ENCODE measurements at regions not wholly inside any gene's neighbourhood (a gene's known extent, or its start where the extent isn't known, plus 50 kb on each side); places are given as distances from the start of the nearest gene placed in this dataset.
"Not testable (repeated sequence)": the region's sequence is repeated elsewhere in the genome, so short reads cannot be mapped to it uniquely, and the experiment has no call there.

DNA sequence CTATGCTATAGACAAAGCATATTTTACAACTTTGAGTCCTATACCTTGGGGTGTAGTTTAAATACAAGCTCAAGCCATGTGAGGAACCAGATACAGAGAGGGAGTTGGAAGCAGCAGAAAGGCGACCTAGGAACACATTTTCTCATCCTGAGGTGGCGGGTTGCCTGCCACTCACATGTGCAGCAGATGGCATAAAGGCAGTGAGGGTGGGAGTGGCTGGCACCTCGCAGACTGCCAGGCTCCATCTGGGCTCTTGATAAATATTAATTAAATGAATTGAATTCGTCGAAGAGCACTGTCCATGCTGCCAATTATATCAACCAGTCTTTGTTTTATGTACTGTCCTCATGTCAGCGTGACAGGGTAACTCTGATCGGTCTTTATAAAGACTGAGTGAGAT is 79.0 kb upstream of the SEMA3C start:
- Histone ChIP-seq H3K36me3 (ENCODE audit: low read depth) (no peaks in the 10 kb centered on the region), H3K79me2 (ENCODE audit: insufficient read depth) (no peaks in the 10 kb centered on the region), H3K27me3 (replicated peaks; ENCODE audit: insufficient read depth) (no peaks in the 10 kb centered on the region), H3K9me3 (ENCODE audit: low read depth) (no peaks in the 10 kb centered on the region), H2AFZ (no peak overlapping the region), H3K4me1 (ENCODE audit: insufficient read depth) (no peaks in the 10 kb centered on the region; the same call in 1 of the 2 replicates), H3K4me3 (no peak overlapping the region), H3K9me2 (ENCODE audit: insufficient read depth) (no peaks in the 10 kb centered on the region), H3F3A (ENCODE audit: insufficient read depth) (no peaks in the 10 kb centered on the region), H3K27ac (no peak overlapping the region), H4K20me1 (ENCODE audit: insufficient read depth) (no peaks in the 10 kb centered on the region), H3K9ac (no peak overlapping the region), H3K4me2 (ENCODE audit: unreplicated experiment) (no peak overlapping the region)
- in situ Hi-C loops (cut with MboI) = no loop called here
- no peak for DNase-seq
- 48 to 59% methylated on average over 7 of the region's 7 CpGs for WGBS, 2 experiments (ENCODE audit: low coverage in 1 of 2, low lambda C conversion rate in 2 of 2, missing lambda C conversion rate in 2 of 2)
- TF ChIP-seq EZH2 (IDR thresholded peaks at IDR 0.05; ENCODE audit: insufficient read depth, poor library complexity, severe bottlenecking) = no peak
- no peak for TF ChIP-seq EZH2phosphoT487 (IDR thresholded peaks at IDR 0.05; ENCODE audit: insufficient read depth, low read depth)

DNA sequence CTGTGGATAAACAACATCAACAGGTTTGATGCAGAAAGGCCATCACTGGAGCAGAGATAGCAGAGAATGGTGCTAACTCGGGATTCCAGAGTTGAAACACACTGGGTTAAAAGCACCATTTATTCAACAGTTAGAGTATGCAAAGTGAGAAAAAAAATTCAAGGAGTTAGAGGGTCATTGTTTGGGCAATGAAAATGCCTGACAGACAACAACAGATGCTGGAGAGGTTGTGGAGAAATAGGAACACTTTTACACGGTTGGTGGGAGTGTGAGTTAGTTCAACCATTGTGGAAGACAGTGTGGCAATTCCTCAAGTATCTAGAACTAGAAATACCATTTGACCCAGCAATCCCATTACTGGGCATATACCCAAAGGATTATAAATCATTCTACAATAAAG is 77.4 kb upstream of the SEMA3C start:
- H3K27ac ChIP-seq; H3K9ac ChIP-seq; H3K27me3 ChIP-seq (replicated peaks; ENCODE audit: insufficient read depth); H3K36me3 ChIP-seq (ENCODE audit: low read depth); H3K79me2 ChIP-seq (ENCODE audit: insufficient read depth); H3F3A ChIP-seq (ENCODE audit: insufficient read depth); H2AFZ ChIP-seq; in situ Hi-C loops (cut with MboI); H3K9me3 ChIP-seq (ENCODE audit: low read depth); H3K4me3 ChIP-seq; H4K20me1 ChIP-seq (ENCODE audit: insufficient read depth); DNase-seq; H3K9me2 ChIP-seq (ENCODE audit: insufficient read depth); H3K4me2 ChIP-seq (ENCODE audit: unreplicated experiment); H3K4me1 ChIP-seq (ENCODE audit: insufficient read depth): not testable (repeated sequence)
- WGBS, 2 experiments (ENCODE audit: low coverage in 1 of 2, low lambda C conversion rate in 2 of 2, missing lambda C conversion rate in 2 of 2) = 54 to 55% methylated on average over 2 of the region's 2 CpGs

DNA sequence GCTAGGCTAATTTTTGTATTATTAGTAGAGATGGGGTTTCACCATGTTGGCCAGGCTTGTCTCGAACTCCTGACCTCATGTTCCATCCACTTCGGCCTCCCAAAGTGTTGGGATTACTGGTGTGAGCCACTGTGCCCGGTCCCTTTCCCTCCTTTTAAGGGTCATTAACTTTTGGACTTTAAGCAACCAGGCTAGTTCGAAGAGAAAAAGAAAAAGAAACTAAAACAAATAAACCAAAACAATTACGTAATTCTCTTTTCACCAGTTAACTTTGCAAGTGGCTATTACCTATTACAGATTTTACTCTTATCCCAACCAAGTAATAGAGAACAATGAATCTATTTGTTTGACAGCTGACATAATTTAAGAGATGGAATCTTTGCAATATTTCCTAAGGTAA is 72.8 kb upstream of the SEMA3C start:
- no peak for TF ChIP-seq EZH2 (IDR thresholded peaks at IDR 0.05; ENCODE audit: insufficient read depth, poor library complexity, severe bottlenecking)
- no peak for TF ChIP-seq EZH2phosphoT487 (IDR thresholded peaks at IDR 0.05; ENCODE audit: insufficient read depth, low read depth)
- H3K4me2 ChIP-seq (ENCODE audit: unreplicated experiment) = no peak overlapping the region
- DNase-seq = no peak
- no peak overlapping the region for H2AFZ ChIP-seq
- no peak overlapping the region for H3K9ac ChIP-seq
- no peaks in the 10 kb centered on the region for H4K20me1 ChIP-seq (ENCODE audit: insufficient read depth)
- no peak overlapping the region for H3K4me3 ChIP-seq
- H3K36me3 ChIP-seq (ENCODE audit: low read depth) = no peaks in the 10 kb centered on the region
- in situ Hi-C loops (cut with MboI) = no loop called here
- H3F3A ChIP-seq (ENCODE audit: insufficient read depth) = no peaks in the 10 kb centered on the region
- 84 to 86% methylated on average over 5 of the region's 5 CpGs for WGBS, 2 experiments (ENCODE audit: low coverage in 1 of 2, low lambda C conversion rate in 2 of 2, missing lambda C conversion rate in 2 of 2)
- no peak overlapping the region for H3K27ac ChIP-seq
- no peaks in the 10 kb centered on the region for H3K4me1 ChIP-seq (ENCODE audit: insufficient read depth)
- H3K9me3 ChIP-seq (ENCODE audit: low read depth) = no peaks in the 10 kb centered on the region
- no peaks in the 10 kb centered on the region for H3K9me2 ChIP-seq (ENCODE audit: insufficient read depth)
- H3K79me2 ChIP-seq (ENCODE audit: insufficient read depth) = no peaks in the 10 kb centered on the region
- H3K27me3 ChIP-seq (replicated peaks; ENCODE audit: insufficient read depth) = no peaks in the 10 kb centered on the region

DNA sequence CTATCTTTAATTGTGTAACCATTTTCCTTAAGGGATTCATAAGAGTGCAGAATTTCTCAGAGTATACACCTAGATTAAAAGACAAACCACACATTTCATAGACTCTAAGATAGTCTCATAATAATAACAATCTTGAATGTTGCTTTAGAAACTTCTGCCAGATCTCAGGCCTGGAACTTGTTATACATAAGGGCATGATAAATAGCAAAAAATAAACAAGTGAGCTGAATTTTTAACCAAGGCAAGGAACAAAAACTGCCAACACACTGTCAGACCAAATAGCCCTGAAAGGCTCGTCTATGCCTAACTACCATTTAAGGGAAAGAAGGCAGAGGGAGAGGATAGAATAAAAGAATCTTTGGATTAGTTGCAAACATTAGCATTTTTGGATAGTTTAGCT is 65.8 kb upstream of the SEMA3C start:
- TF ChIP-seq EZH2phosphoT487 (IDR thresholded peaks at IDR 0.05; ENCODE audit: insufficient read depth, low read depth) (no peak), EZH2 (IDR thresholded peaks at IDR 0.05; ENCODE audit: insufficient read depth, poor library complexity, severe bottlenecking) (no peak)
- no peaks in the 10 kb centered on the region for H4K20me1 ChIP-seq (ENCODE audit: insufficient read depth)
- no peak overlapping the region for H3K4me2 ChIP-seq (ENCODE audit: unreplicated experiment)
- H3K27me3 ChIP-seq (replicated peaks; ENCODE audit: insufficient read depth) = no peaks in the 10 kb centered on the region
- no peaks in the 10 kb centered on the region for H3K79me2 ChIP-seq (ENCODE audit: insufficient read depth)
- in situ Hi-C loops (cut with MboI) = no loop called here
- H3K36me3 ChIP-seq (ENCODE audit: low read depth) = no peaks in the 10 kb centered on the region
- H3K9me2 ChIP-seq (ENCODE audit: insufficient read depth) = no peaks in the 10 kb centered on the region
- no peak overlapping the region for H3K27ac ChIP-seq
- H3K9me3 ChIP-seq (ENCODE audit: low read depth) = no peaks in the 10 kb centered on the region
- H2AFZ ChIP-seq = no peak overlapping the region
- WGBS, 2 experiments (ENCODE audit: low coverage in 1 of 2, low lambda C conversion rate in 2 of 2, missing lambda C conversion rate in 2 of 2) = 56 to 71% methylated on average over 1 of the region's 1 CpG
- no peaks in the 10 kb centered on the region for H3F3A ChIP-seq (ENCODE audit: insufficient read depth)
- no peak for DNase-seq
- no peak overlapping the region for H3K9ac ChIP-seq
- H3K4me1 ChIP-seq (ENCODE audit: insufficient read depth) = no peaks in the 10 kb centered on the region
- no peak overlapping the region for H3K4me3 ChIP-seq

DNA sequence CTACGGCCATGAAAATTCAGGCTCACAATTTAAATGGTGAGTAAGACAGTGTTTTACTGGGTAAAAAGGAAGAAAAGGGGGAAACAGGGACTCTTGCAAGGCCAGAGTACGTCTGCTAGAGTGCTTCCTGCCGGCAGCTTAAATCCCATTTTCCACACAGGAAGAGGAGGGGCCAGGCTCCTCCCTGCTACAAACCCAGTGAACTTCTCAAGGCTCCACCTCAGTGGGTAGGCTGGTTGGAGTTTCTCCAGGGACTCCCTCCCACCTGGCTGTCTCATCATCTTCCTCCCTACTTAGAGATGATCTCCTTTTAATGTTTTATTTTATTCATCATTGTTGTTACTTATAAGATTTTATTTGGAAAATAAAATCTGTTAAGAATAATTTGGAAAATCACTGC is 62.6 kb upstream of the SEMA3C start:
- Histone ChIP-seq H3K4me1 (ENCODE audit: insufficient read depth) (no peaks in the 10 kb centered on the region), H3K27me3 (replicated peaks; ENCODE audit: insufficient read depth) (no peaks in the 10 kb centered on the region), H3K9me3 (ENCODE audit: low read depth) (no peaks in the 10 kb centered on the region), H3K4me3 (no peak overlapping the region), H2AFZ (no peak overlapping the region), H3K9ac (no peak overlapping the region), H4K20me1 (ENCODE audit: insufficient read depth) (no peaks in the 10 kb centered on the region), H3K27ac (no peak overlapping the region), H3K9me2 (ENCODE audit: insufficient read depth) (no peaks in the 10 kb centered on the region), H3K79me2 (ENCODE audit: insufficient read depth) (no peaks in the 10 kb centered on the region), H3K4me2 (ENCODE audit: unreplicated experiment) (no peak overlapping the region), H3K36me3 (ENCODE audit: low read depth) (no peaks in the 10 kb centered on the region), H3F3A (ENCODE audit: insufficient read depth) (no peaks in the 10 kb centered on the region)
- DNase-seq = no peak
- no peak for TF ChIP-seq EZH2phosphoT487 (IDR thresholded peaks at IDR 0.05; ENCODE audit: insufficient read depth, low read depth)
- TF ChIP-seq EZH2 (IDR thresholded peaks at IDR 0.05; ENCODE audit: insufficient read depth, poor library complexity, severe bottlenecking) = no peak
- in situ Hi-C loops (cut with MboI) = no loop called here
- 89 to 92% methylated on average over 3 of the region's 3 CpGs for WGBS, 2 experiments (ENCODE audit: low coverage in 1 of 2, low lambda C conversion rate in 2 of 2, missing lambda C conversion rate in 2 of 2)
